Left ventricle myocardium inferior (tissue), 1 donor: ENCODE measurements at regions not wholly inside any gene's neighbourhood (a gene's known extent, or its start where the extent isn't known, plus 50 kb on each side); places are given as distances from the start of the nearest gene placed in this dataset.

Experiments used
- DNase-seq: peaks from one replicate; pipeline ENCODE4 v3.0.0-alpha.2; 2020
- H3K27ac ChIP-seq: fragments of 200-600 bp; replicated peaks from 2 replicates; pipeline ENCODE4 v1.8.0; 2021
- H3K27me3 ChIP-seq: fragments of 200-600 bp; 2 replicates; pipeline ENCODE4 v1.8.0; 2021; ENCODE audit warnings: low read depth
- H3K36me3 ChIP-seq: fragments of 200-600 bp; 2 replicates; pipeline ENCODE4 v1.8.0; 2021
- H3K4me1 ChIP-seq: fragments of 200-600 bp; 2 replicates; pipeline ENCODE4 v1.8.0; 2021
- H3K4me3 ChIP-seq: fragments of 200-600 bp; 2 replicates; pipeline ENCODE4 v1.8.0; 2021; ENCODE audit warnings: mild to moderate bottlenecking, moderate library complexity
- H3K9me3 ChIP-seq: fragments of 200-600 bp; replicated peaks from 2 replicates; pipeline ENCODE4 v1.8.0; 2021
- CTCF ChIP-seq: fragments of 200-600 bp; IDR thresholded peaks from 2 replicates; pipeline ENCODE4 v1.8.0; 2021; ENCODE audit warnings: antibody characterized with exemption, mild to moderate bottlenecking, borderline replicate concordance
- intact Hi-C: fragments of 100-400 bp; cut with micrococcal nuclease; formaldehyde crosslinking; loops from one replicate; pipeline ENCODE4 v1.11.0; 2022
- donor health status: DM: no; HTN: yes; CAD: no; lungs with severe emphysema.

- TF ChIP-seq CTCF, result no peak
- peaks cover 7% of the 10 kb centered on the region for H3K4me1 ChIP-seq
- no peaks in the 10 kb centered on the region for H3K9me3 ChIP-seq
- H3K27me3 ChIP-seq, result no peaks in the 10 kb centered on the region
- intact Hi-C loops, result no loop called here
- DNase-seq, result no peak
- no peak overlapping the region for H3K27ac ChIP-seq
- no peak overlapping the region for H3K4me3 ChIP-seq
- no peaks in the 10 kb centered on the region for H3K36me3 ChIP-seq
Measured at GRCh38 chr1:168966636-168967035, 139.9 kb upstream of the ATP1B1 start.

- H3K36me3 ChIP-seq, result no peaks in the 10 kb centered on the region
- H3K4me1 ChIP-seq, result peaks cover 14% of the 10 kb centered on the region
- intact Hi-C loops, result no loop called here
- TF ChIP-seq CTCF, result no peak
- H3K4me3 ChIP-seq, result no peak overlapping the region
- H3K9me3 ChIP-seq, result no peaks in the 10 kb centered on the region
- DNase-seq, result no peak
- H3K27me3 ChIP-seq, result no peaks in the 10 kb centered on the region
- H3K27ac ChIP-seq, result peak overlapping the region; percentile 10
Measured at GRCh38 chr1:168970926-168971659, 135.4 kb upstream of the ATP1B1 start.

GRCh38 chr1:168972225-168972624, 134.3 kb upstream of the ATP1B1 start:
- Histone ChIP-seq H3K4me3 (no peak overlapping the region), H3K9me3 (no peaks in the 10 kb centered on the region), H3K27ac (no peak overlapping the region), H3K4me1 (peaks cover 14% of the 10 kb centered on the region), H3K36me3 (no peaks in the 10 kb centered on the region), H3K27me3 (no peaks in the 10 kb centered on the region)
- no peak for DNase-seq
- intact Hi-C loops, result no loop called here
- TF ChIP-seq CTCF, result no peak

- peaks cover 14% of the 10 kb centered on the region for H3K4me1 ChIP-seq
- no peaks in the 10 kb centered on the region for H3K27me3 ChIP-seq
- no peak for TF ChIP-seq CTCF
- no peaks in the 10 kb centered on the region for H3K9me3 ChIP-seq
- H3K36me3 ChIP-seq, result no peaks in the 10 kb centered on the region
- DNase-seq, result no peak
- intact Hi-C loops, result no loop called here
- no peak overlapping the region for H3K4me3 ChIP-seq
- no peak overlapping the region for H3K27ac ChIP-seq
Measured at GRCh38 chr1:168972887-168973286, 133.6 kb upstream of the ATP1B1 start.

- intact Hi-C loops, result no loop called here
Measured at GRCh38 chr1:168974117-168974516, 132.4 kb upstream of the ATP1B1 start.

More at GRCh38 chr1:168974117-168974516, 132.4 kb upstream of the ATP1B1 start:
- H3K9me3 ChIP-seq, result no peaks in the 10 kb centered on the region
- H3K36me3 ChIP-seq, result no peaks in the 10 kb centered on the region
- H3K27ac ChIP-seq, result no peak overlapping the region
- H3K27me3 ChIP-seq, result no peaks in the 10 kb centered on the region
- H3K4me3 ChIP-seq, result no peak overlapping the region
- DNase-seq, result no peak
- no peak for TF ChIP-seq CTCF
- H3K4me1 ChIP-seq, result peaks cover 14% of the 10 kb centered on the region
